Lung (tissue), 11 donors: ENCODE measurements at regions not wholly inside any gene's neighbourhood (a gene's known extent, or its start where the extent isn't known, plus 50 kb on each side); places are given as distances from the start of the nearest gene placed in this dataset.
"Not testable (repeated sequence)": the region's sequence is repeated elsewhere in the genome, so short reads cannot be mapped to it uniquely, and the experiment has no call there.

Experiments
- ATAC-seq: fragments of 200-7000 bp; cut with Tn5 transposase; one replicate; pipeline ENCODE4 v1.9.1; 2020; ENCODE audit warnings: moderate number of reproducible peaks; ENCODE audit not compliant: insufficient read depth, low FRiP score
- DNase-seq, 3 donors: peaks; one replicate each; pipeline ENCODE4 v3.0.0-alpha.2; 2013 to 2017
- H3K27ac ChIP-seq, 2 donors: one replicate each; pipeline ENCODE4 v1.5.1; 2013; ENCODE audit warnings: mild to moderate bottlenecking in 2 of 2, moderate library complexity in 2 of 2, control low read depth in 1 of 2, inconsistent platforms in 1 of 2, low read depth in 1 of 2, low read length in 1 of 2
- H3K27me3 ChIP-seq, 3 donors: one replicate each; pipeline ENCODE4 v1.5.1; 2013; ENCODE audit warnings: low read length in 2 of 3; ENCODE audit not compliant: control insufficient read depth in 3 of 3, insufficient read depth in 3 of 3
- H3K36me3 ChIP-seq, 4 donors: one replicate each; pipeline ENCODE4 v1.5.1; 2013; ENCODE audit warnings: low read length in 4 of 4, mild to moderate bottlenecking in 1 of 4, moderate library complexity in 1 of 4; ENCODE audit not compliant: control insufficient read depth in 4 of 4, insufficient read depth in 4 of 4
- H3K4me1 ChIP-seq, 5 donors: one replicate each; pipeline ENCODE4 v1.5.1; 2013; ENCODE audit warnings: low read length in 5 of 5, mild to moderate bottlenecking in 2 of 5, moderate library complexity in 1 of 5; ENCODE audit not compliant: control insufficient read depth in 5 of 5, insufficient read depth in 5 of 5
- H3K4me3 ChIP-seq: one replicate; pipeline ENCODE4 v1.5.1; 2013; ENCODE audit warnings: mild to moderate bottlenecking, control low read depth, moderate library complexity
- H3K9ac ChIP-seq, 2 donors: one replicate each; pipeline ENCODE4 v1.5.1; 2013; ENCODE audit warnings: low read length in 2 of 2, control low read depth in 1 of 2; ENCODE audit not compliant: insufficient read depth in 1 of 2
- H3K9me3 ChIP-seq, 4 donors: one replicate each; pipeline ENCODE4 v1.5.1; 2013; ENCODE audit warnings: low read length in 3 of 4, mild to moderate bottlenecking in 1 of 4, moderate library complexity in 1 of 4; ENCODE audit not compliant: control insufficient read depth in 4 of 4, insufficient read depth in 3 of 4
- WGBS, 2 donors: extraction: QIAGEN DNeasy Blood & Tissue Kit; methylation state at CpG; one replicate each; pipeline ENCODE4 v1.1.7; 2013; 5-methylcytosine and 5-hydroxymethylcytosine counted together
- TF ChIP-seq, protein P1 (sequence below): IDR thresholded peaks from 2 replicates; pipeline ENCODE4 v1.5.1; 2012; ENCODE audit warnings: mild to moderate bottlenecking; ENCODE audit errors: control extremely low read depth, extremely low read depth
- donor health status: control.
- donor health status: control.
- donor health status: Bipolar disorder and iron deficiency.
- donor health status: healthy.
- donor health status: DM: yes; HTN: yes; CAD: no.

DNA sequence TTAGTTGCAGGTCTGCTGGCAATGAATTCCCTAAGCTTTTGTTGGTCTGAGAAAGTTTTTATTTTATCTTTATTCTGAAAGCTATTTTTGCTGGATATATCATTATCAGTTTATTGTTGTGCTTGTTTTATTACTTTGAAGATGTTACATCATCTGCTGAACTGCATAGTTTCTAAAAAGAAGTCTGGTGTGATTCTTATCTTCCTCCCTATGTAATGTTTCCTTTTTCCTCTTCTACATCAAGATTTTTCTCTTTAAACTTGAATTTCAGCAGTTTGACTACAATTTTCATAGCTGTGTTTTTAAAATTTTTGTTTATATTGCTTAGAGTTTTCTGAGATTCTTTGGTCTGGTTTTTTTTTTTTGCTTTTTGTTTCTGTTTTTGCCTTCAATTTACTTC lies 137.1 kb upstream of the PMCH start:
- DNase-seq (no peak), ATAC-seq (no peak)
- Histone ChIP-seq H3K27me3 (no peaks in the 10 kb centered on the region), H3K4me1 (no peaks in the 10 kb centered on the region), H3K9ac (no peak overlapping the region), H3K4me3 (no peak overlapping the region), H3K9me3 (no peaks in the 10 kb centered on the region), H3K36me3 (no peaks in the 10 kb centered on the region), H3K27ac (no peak overlapping the region)
- TF ChIP-seq, protein P1, sequence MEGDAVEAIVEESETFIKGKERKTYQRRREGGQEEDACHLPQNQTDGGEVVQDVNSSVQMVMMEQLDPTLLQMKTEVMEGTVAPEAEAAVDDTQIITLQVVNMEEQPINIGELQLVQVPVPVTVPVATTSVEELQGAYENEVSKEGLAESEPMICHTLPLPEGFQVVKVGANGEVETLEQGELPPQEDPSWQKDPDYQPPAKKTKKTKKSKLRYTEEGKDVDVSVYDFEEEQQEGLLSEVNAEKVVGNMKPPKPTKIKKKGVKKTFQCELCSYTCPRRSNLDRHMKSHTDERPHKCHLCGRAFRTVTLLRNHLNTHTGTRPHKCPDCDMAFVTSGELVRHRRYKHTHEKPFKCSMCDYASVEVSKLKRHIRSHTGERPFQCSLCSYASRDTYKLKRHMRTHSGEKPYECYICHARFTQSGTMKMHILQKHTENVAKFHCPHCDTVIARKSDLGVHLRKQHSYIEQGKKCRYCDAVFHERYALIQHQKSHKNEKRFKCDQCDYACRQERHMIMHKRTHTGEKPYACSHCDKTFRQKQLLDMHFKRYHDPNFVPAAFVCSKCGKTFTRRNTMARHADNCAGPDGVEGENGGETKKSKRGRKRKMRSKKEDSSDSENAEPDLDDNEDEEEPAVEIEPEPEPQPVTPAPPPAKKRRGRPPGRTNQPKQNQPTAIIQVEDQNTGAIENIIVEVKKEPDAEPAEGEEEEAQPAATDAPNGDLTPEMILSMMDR: no peak

- WGBS, 2 donors: 66 to 67% methylated on average over 1 of the region's 1 CpG
- H3K27me3 ChIP-seq: no peaks in the 10 kb centered on the region
- no peaks in the 10 kb centered on the region for H3K4me1 ChIP-seq
- H3K36me3 ChIP-seq: no peaks in the 10 kb centered on the region
- H3K4me3 ChIP-seq: no peak overlapping the region
- ATAC-seq (no peak), DNase-seq (no peak)
- TF ChIP-seq, protein P1: no peak
- H3K9ac ChIP-seq: no peak overlapping the region
- H3K9me3 ChIP-seq: no peaks in the 10 kb centered on the region
- H3K27ac ChIP-seq: no peak overlapping the region
Observed at GRCh38 chr12:102331419-102331818, 133.8 kb upstream of the PMCH start.

DNA sequence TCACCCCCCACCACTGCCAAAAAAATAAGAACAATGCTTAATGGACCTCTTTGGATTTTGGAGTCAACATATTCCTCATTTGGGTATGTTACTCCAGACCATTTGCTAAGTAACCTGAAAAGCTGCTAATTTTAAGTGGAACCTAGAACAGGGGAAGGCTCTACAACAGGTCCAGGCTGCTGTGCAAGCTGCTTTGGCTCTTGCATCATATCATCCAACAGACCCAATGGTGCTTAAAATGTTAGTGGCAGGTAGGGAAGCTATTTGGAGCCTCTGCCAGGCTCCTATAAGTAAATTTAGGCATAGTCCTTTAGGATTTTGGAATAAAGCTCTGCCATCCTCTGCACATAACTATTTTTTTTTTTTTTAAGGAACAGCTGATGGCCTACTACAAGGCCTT lies 132.2 kb upstream of the PMCH start:
- H3K36me3 ChIP-seq: no peaks in the 10 kb centered on the region
- H3K4me1 ChIP-seq: no peaks in the 10 kb centered on the region
- H3K27ac ChIP-seq: no peak overlapping the region
- ATAC-seq (no peak), DNase-seq (no peak)
- no peaks in the 10 kb centered on the region for H3K9me3 ChIP-seq
- no peak overlapping the region for H3K4me3 ChIP-seq
- no peak overlapping the region for H3K9ac ChIP-seq
- H3K27me3 ChIP-seq: no peaks in the 10 kb centered on the region
- TF ChIP-seq, protein P1: no peak

DNA sequence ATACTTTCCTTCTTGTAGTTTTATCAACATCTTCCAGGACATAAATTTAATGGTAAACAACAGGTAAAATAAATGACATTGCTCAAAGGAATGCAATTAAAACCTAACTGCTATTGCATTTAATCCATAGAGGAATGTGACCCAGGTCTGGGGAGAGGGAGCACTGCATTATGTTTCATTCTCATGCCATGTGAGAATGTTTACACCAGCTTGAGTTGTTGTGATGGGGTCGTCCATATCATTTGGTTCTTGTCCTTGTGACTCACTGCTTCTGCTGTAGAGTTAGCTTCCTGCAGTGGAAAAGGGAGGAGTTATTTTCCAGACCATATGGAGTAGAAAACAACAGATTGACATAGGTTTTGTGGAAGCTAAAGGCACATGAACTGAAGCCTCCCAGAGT lies 129.3 kb upstream of the PMCH start:
- Histone ChIP-seq H3K9ac (no peak overlapping the region), H3K36me3 (no peaks in the 10 kb centered on the region), H3K4me3 (no peak overlapping the region), H3K27me3 (no peaks in the 10 kb centered on the region), H3K9me3 (no peaks in the 10 kb centered on the region), H3K4me1 (no peaks in the 10 kb centered on the region), H3K27ac (no peak overlapping the region)
- TF ChIP-seq, protein P1: no peak
- 13 to 21% methylated on average over 1 of the region's 1 CpG for WGBS, 2 donors
- ATAC-seq (no peak), DNase-seq (no peak)

- WGBS, 2 donors: 93 to 95% methylated on average over 3 of the region's 4 CpGs
- not testable (repeated sequence) for H3K4me1 ChIP-seq, H3K27me3 ChIP-seq, H3K9me3 ChIP-seq, DNase-seq, H3K27ac ChIP-seq, H3K9ac ChIP-seq, H3K36me3 ChIP-seq, ATAC-seq, H3K4me3 ChIP-seq
Observed at GRCh38 chr12:102325108-102325507, 127.5 kb upstream of the PMCH start.
